RWPE2 (cell line): ENCODE measurements at regions not wholly inside any gene's neighbourhood (a gene's known extent, or its start where the extent isn't known, plus 50 kb on each side); places are given as distances from the start of the nearest gene placed in this dataset.

Source experiments
- ATAC-seq: fragments of 200-7000 bp; cut with Tn5 transposase; 3 replicates; pipeline ENCODE4 v1.9.1; 2021; ENCODE audit warnings: low read depth
- DNase-seq: peaks from one replicate; pipeline ENCODE4 v3.0.0-alpha.2; 2020; ENCODE audit warnings: low spot score
- H3K27ac ChIP-seq: fragments of 450-650 bp; 2 replicates; pipeline ENCODE4 v1.5.1; 2017; ENCODE audit warnings: mild to moderate bottlenecking; ENCODE audit not compliant: poor library complexity, severe bottlenecking
- H3K27me3 ChIP-seq: fragments of 250-450 bp; sonication (Bioruptor Pico); 2 replicates; pipeline ENCODE4 v1.5.1; 2021; ENCODE audit warnings: mild to moderate bottlenecking, moderate library complexity; ENCODE audit not compliant: insufficient read depth, poor library complexity, severe bottlenecking
- H3K36me3 ChIP-seq: fragments of 250-450 bp; sonication (Bioruptor Pico); 2 replicates; pipeline ENCODE4 v1.5.1; 2020; ENCODE audit warnings: low read depth, mild to moderate bottlenecking, moderate library complexity
- H3K4me1 ChIP-seq: fragments of 250-450 bp; sonication (Bioruptor Pico); 2 replicates; pipeline ENCODE4 v1.5.1; 2021; ENCODE audit warnings: mild to moderate bottlenecking, moderate library complexity; ENCODE audit not compliant: insufficient read depth, poor library complexity, severe bottlenecking
- H3K4me3 ChIP-seq: fragments of 250-450 bp; sonication (Bioruptor Pico); 2 replicates; pipeline ENCODE4 v1.5.1; 2021; ENCODE audit warnings: mild to moderate bottlenecking, moderate library complexity; ENCODE audit not compliant: severe bottlenecking
- H3K9me3 ChIP-seq: fragments of 250-450 bp; sonication (Bioruptor Pico); 2 replicates; pipeline ENCODE4 v1.5.1; 2021; ENCODE audit warnings: mild to moderate bottlenecking, moderate library complexity; ENCODE audit not compliant: severe bottlenecking
- CTCF ChIP-seq: fragments of 450-650 bp; IDR thresholded peaks from one replicate; pipeline ENCODE4 v1.5.1; 2017; ENCODE audit warnings: mild to moderate bottlenecking, moderate library complexity; ENCODE audit not compliant: poor library complexity, severe bottlenecking

- H3K9me3 ChIP-seq = no peaks in the 10 kb centered on the region
- no peak for TF ChIP-seq CTCF
- no peak overlapping the region for H3K27ac ChIP-seq
- no peak for DNase-seq
- ATAC-seq = no peak
- no peaks in the 10 kb centered on the region for H3K27me3 ChIP-seq
- no peak overlapping the region for H3K4me3 ChIP-seq
- H3K36me3 ChIP-seq = no peaks in the 10 kb centered on the region
- H3K4me1 ChIP-seq = no peaks in the 10 kb centered on the region
These were observed 607.1 kb downstream of the SOX5 start for GRCh38 chr12:23342407-23342806.

- TF ChIP-seq CTCF = no peak
- Histone ChIP-seq H3K36me3 (no peaks in the 10 kb centered on the region), H3K9me3 (no peaks in the 10 kb centered on the region), H3K27me3 (no peaks in the 10 kb centered on the region), H3K4me3 (no peak overlapping the region), H3K4me1 (no peaks in the 10 kb centered on the region), H3K27ac (no peak overlapping the region)
- DNase-seq = no peak
- no peak for ATAC-seq
These were observed 599.9 kb downstream of the SOX5 start for GRCh38 chr12:23349564-23349963.

- ATAC-seq = no peak
These were observed 598.7 kb downstream of the SOX5 start for GRCh38 chr12:23350808-23351207.

GRCh38 chr12:23352670-23353069 is 596.8 kb downstream of the SOX5 start:
- DNase-seq (no peak), ATAC-seq (no peak)
- Histone ChIP-seq H3K4me1 (no peaks in the 10 kb centered on the region), H3K9me3 (no peaks in the 10 kb centered on the region), H3K27me3 (no peaks in the 10 kb centered on the region), H3K4me3 (no peak overlapping the region), H3K27ac (no peak overlapping the region), H3K36me3 (no peaks in the 10 kb centered on the region)
- TF ChIP-seq CTCF = no peak

More at GRCh38 chr12:23350808-23351207, 598.7 kb downstream of the SOX5 start:
- Histone ChIP-seq H3K9me3 (no peaks in the 10 kb centered on the region), H3K27me3 (no peaks in the 10 kb centered on the region), H3K27ac (no peak overlapping the region), H3K4me3 (no peak overlapping the region), H3K36me3 (no peaks in the 10 kb centered on the region), H3K4me1 (no peaks in the 10 kb centered on the region)
- TF ChIP-seq CTCF = no peak
- DNase-seq = no peak

- TF ChIP-seq CTCF = no peak
- DNase-seq (no peak), ATAC-seq (no peak)
- Histone ChIP-seq H3K36me3 (no peaks in the 10 kb centered on the region), H3K27ac (no peak overlapping the region), H3K27me3 (no peaks in the 10 kb centered on the region), H3K4me1 (no peaks in the 10 kb centered on the region), H3K4me3 (no peak overlapping the region), H3K9me3 (no peaks in the 10 kb centered on the region)
These were observed 594.7 kb downstream of the SOX5 start for GRCh38 chr12:23354800-23355199.
